Esophagus muscularis mucosa (tissue), 3 donors: ENCODE measurements at regions not wholly inside any gene's neighbourhood (a gene's known extent, or its start where the extent isn't known, plus 50 kb on each side); places are given as distances from the start of the nearest gene placed in this dataset.

Experiments
- CTCF ChIP-seq, 3 experiments: fragments of 200-600 bp in 2 of 3; fragments of 450-650 bp in 1 of 3; sonication (generic) in 2 of 3; IDR thresholded peaks; one replicate each; pipeline ENCODE4 v1.5.1; 2017 to 2019; ENCODE audit warnings: antibody characterized with exemption in 3 of 3, mild to moderate bottlenecking in 2 of 3, moderate library complexity in 1 of 3
- POLR2A ChIP-seq: fragments of 450-650 bp; IDR thresholded peaks from one replicate; pipeline ENCODE4 v1.6.1; 2017; ENCODE audit warnings: antibody characterized with exemption, moderate library complexity, mild to moderate bottlenecking, low read depth

- TF ChIP-seq POLR2A, result no peak
- no peak for TF ChIP-seq CTCF (IDR thresholded peaks at IDR 0.05)
Observed at GRCh38 chr16:85377388-85378144, 235.6 kb upstream of the GSE1 start.
